Testis (tissue), 2 donors: ENCODE measurements at regions not wholly inside any gene's neighbourhood (a gene's known extent, or its start where the extent isn't known, plus 50 kb on each side); places are given as distances from the start of the nearest gene placed in this dataset.

Source experiments
- DNase-seq: peaks from one replicate; pipeline ENCODE4 v3.0.0-alpha.2; 2019
- H3K27ac ChIP-seq, 2 donors: fragments of 200-600 bp; sonication (generic); one replicate each; pipeline ENCODE4 v1.5.1; 2019
- H3K27me3 ChIP-seq: fragments of 200-600 bp; sonication (generic); one replicate; pipeline ENCODE4 v1.5.1; 2019
- H3K36me3 ChIP-seq: fragments of 200-600 bp; sonication (generic); one replicate; pipeline ENCODE4 v1.5.1; 2017; ENCODE audit warnings: low read depth; ENCODE audit errors: missing control alignments
- H3K4me1 ChIP-seq: fragments of 200-600 bp; sonication (generic); one replicate; pipeline ENCODE4 v1.5.1; 2019
- H3K4me3 ChIP-seq, 2 donors: fragments of 200-600 bp; sonication (generic); one replicate each; pipeline ENCODE4 v1.5.1; 2017 to 2019
- H3K9me3 ChIP-seq: fragments of 200-600 bp; sonication (generic); one replicate; pipeline ENCODE4 v1.5.1; 2017
- CTCF ChIP-seq, 3 experiments: fragments of 450-650 bp in 2 of 3; fragments of 200-600 bp in 1 of 3; sonication (generic) in 1 of 3; IDR thresholded peaks; one replicate each; pipeline ENCODE4 v1.5.1; 2016 to 2019; ENCODE audit warnings: antibody characterized with exemption in 3 of 3, mild to moderate bottlenecking in 2 of 3, moderate library complexity in 1 of 3
- POLR2A ChIP-seq: fragments of 450-650 bp; IDR thresholded peaks from one replicate; pipeline ENCODE4 v1.6.1; 2017; ENCODE audit warnings: antibody characterized with exemption, mild to moderate bottlenecking, moderate library complexity
- WGBS, 2 donors: methylation state at CpG; one replicate each; pipeline ENCODE4 v1.1.5; 2018; 5-methylcytosine and 5-hydroxymethylcytosine counted together
- intact Hi-C: fragments of 100-400 bp; cut with DNase I; formaldehyde crosslinking; loops from one replicate; pipeline ENCODE4 v1.15.1; 2023; ENCODE audit warnings: low total_unique reads

- Histone ChIP-seq H3K4me3 (no peak overlapping the region), H3K27ac (no peak overlapping the region), H3K36me3 (no peaks in the 10 kb centered on the region), H3K27me3 (no peaks in the 10 kb centered on the region), H3K9me3 (no peaks in the 10 kb centered on the region), H3K4me1 (no peaks in the 10 kb centered on the region)
- no peak for DNase-seq
- WGBS, 2 donors, result 81% methylated on average over 4 of the region's 4 CpGs
- intact Hi-C loops, result no loop called here
- no peak for TF ChIP-seq CTCF (IDR thresholded peaks at IDR 0.05)
- no peak for TF ChIP-seq POLR2A
Observed at GRCh38 chr1:232274236-232274855, 355.6 kb downstream of the SIPA1L2 start.

GRCh38 chr1:232273011-232273410 lies 356.9 kb downstream of the SIPA1L2 start:
- intact Hi-C loops, result no loop called here
- 56 to 66% methylated on average over 4 of the region's 4 CpGs for WGBS, 2 donors
- H3K36me3 ChIP-seq, result no peaks in the 10 kb centered on the region

DNA sequence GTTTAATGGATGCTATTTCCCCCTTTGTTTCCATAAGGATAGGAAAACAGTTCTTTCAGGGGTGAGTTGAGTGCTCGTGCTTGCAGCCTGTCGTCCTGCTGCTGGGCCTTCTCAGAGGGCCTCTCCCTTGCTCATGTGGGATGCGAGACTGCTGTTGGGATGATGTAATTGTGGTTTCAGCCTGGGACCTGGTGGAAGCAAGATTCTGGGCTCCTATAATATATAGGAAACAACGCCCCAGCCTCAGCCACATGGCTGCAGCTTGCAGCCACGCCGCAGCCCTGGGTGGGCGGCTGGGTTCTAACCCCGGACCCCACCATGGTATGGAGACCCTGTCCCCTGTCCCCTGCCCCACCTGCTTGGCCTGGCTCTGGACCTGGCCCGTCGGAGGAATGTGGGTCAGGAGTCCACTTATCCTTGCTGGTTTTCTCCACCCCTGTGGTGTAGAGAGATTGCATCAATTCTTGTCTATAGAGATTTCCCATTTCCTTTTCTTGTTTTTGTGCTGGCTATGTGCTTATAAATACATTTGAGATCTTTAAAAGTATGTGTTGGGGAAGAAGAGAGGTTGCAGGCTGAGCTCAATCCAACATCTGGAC lies 357.8 kb downstream of the SIPA1L2 start:
- intact Hi-C loops, result no loop called here
- Histone ChIP-seq H3K4me3 (no peak overlapping the region), H3K9me3 (no peaks in the 10 kb centered on the region), H3K4me1 (no peaks in the 10 kb centered on the region), H3K27me3 (no peaks in the 10 kb centered on the region), H3K27ac (no peak overlapping the region), H3K36me3 (no peaks in the 10 kb centered on the region)
- TF ChIP-seq CTCF (IDR thresholded peaks at IDR 0.05) (no peak), POLR2A (no peak)
- DNase-seq, result no peak
- WGBS, 2 donors, result 88 to 94% methylated on average over 10 of the region's 10 CpGs

More at GRCh38 chr1:232273011-232273410, 356.9 kb downstream of the SIPA1L2 start:
- Histone ChIP-seq H3K4me1 (no peaks in the 10 kb centered on the region), H3K9me3 (no peaks in the 10 kb centered on the region), H3K27ac (no peak overlapping the region), H3K4me3 (no peak overlapping the region), H3K27me3 (no peaks in the 10 kb centered on the region)
- DNase-seq, result no peak
- no peak for TF ChIP-seq POLR2A
- no peak for TF ChIP-seq CTCF (IDR thresholded peaks at IDR 0.05)

GRCh38 chr1:232271299-232271698 lies 358.6 kb downstream of the SIPA1L2 start:
- Histone ChIP-seq H3K36me3 (no peaks in the 10 kb centered on the region), H3K27ac (no peak overlapping the region), H3K4me1 (no peaks in the 10 kb centered on the region), H3K9me3 (no peaks in the 10 kb centered on the region), H3K4me3 (no peak overlapping the region), H3K27me3 (no peaks in the 10 kb centered on the region)
- no peak for TF ChIP-seq POLR2A
- TF ChIP-seq CTCF (IDR thresholded peaks at IDR 0.05), result no peak
- intact Hi-C loops, result no loop called here
- no peak for DNase-seq

DNA sequence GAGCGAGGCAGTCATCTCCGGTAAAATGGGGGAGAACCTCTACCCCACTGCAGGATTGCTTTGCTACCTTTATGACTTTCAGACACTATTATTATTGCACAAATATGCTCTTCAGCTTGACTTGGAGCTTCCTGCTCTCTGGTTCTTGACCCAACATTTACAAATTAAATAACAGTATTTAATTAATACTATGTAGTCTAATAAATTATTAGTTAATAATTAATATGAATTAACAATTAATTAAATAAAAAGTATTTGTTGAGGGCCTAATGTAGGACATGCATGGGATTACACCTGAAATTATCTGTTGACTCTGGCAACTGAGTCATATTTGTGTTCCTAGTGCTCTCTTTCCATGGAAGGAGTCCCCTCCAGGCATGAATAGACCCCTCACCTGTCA lies 359.9 kb downstream of the SIPA1L2 start:
- H3K4me1 ChIP-seq, result no peaks in the 10 kb centered on the region
- no peak overlapping the region for H3K4me3 ChIP-seq
- intact Hi-C loops, result no loop called here
- H3K36me3 ChIP-seq, result no peaks in the 10 kb centered on the region
- H3K27me3 ChIP-seq, result no peaks in the 10 kb centered on the region
- no peak overlapping the region for H3K27ac ChIP-seq
- TF ChIP-seq CTCF (IDR thresholded peaks at IDR 0.05) (no peak), POLR2A (no peak)
- WGBS, 2 donors, result 85 to 96% methylated on average over 2 of the region's 2 CpGs
- DNase-seq, result no peak
- no peaks in the 10 kb centered on the region for H3K9me3 ChIP-seq
